ENCODE measurements at regions not wholly inside any gene's neighbourhood (a gene's known extent, or its start where the extent isn't known, plus 50 kb on each side); places are given as distances from the start of the nearest gene placed in this dataset.

- ChIA-PET CTCF (no interaction called here), POLR2A (ENCODE audit: unreplicated experiment) (no interaction called here)
- Histone ChIP-seq H3K9ac (ENCODE audit: low read length) (no peak overlapping the region), H3K9me3 (ENCODE audit: low read length) (no peaks in the 10 kb centered on the region), H3F3A (ENCODE audit: low read length, unreplicated experiment) (no peaks in the 10 kb centered on the region), H3K27me3 (ENCODE audit: low read length) (no peaks in the 10 kb centered on the region), H3K4me1 (ENCODE audit: insufficient read depth, low read length) (no peaks in the 10 kb centered on the region; the same call in 1 of the 2 replicates), H3K27ac (ENCODE audit: low read length) (no peak overlapping the region), H3K4me2 (ENCODE audit: low read length) (no peak overlapping the region), H3K36me3 (ENCODE audit: low read depth, low read length) (no peaks in the 10 kb centered on the region), H3K4me3 (ENCODE audit: low read length) (no peak overlapping the region), H4K20me1 (ENCODE audit: low read length) (0 out of 2 replicates have a peak, but pooled peaks cover 13% of the 10 kb centered on the region), H3K79me2 (ENCODE audit: low read length) (peaks cover 49% of the 10 kb centered on the region), H2AFZ (ENCODE audit: low read length) (no peak overlapping the region), H3K9me2 (replicated peaks; ENCODE audit: low read length) (no peaks in the 10 kb centered on the region)
- no peak for TF ChIP-seq EZH2phosphoT487 (IDR thresholded peaks at IDR 0.05; ENCODE audit: borderline replicate concordance, low read length)
- no peak for TF ChIP-seq EZH2 (IDR thresholded peaks at IDR 0.05; ENCODE audit: low read length, unreplicated experiment)
- no peak for TF ChIP-seq CTCF (conservative IDR thresholded peaks at IDR 0.05; ENCODE audit: low read depth, low read length)
- no TSS peak for BruUV-seq (replicated peaks)
- intact Hi-C loops (cut with micrococcal nuclease), result no loop called here
- ATAC-seq (no peak), DNase-seq (no peak)
Observed at GRCh38 chr12:124503305-124503704, 64.1 kb downstream of the NCOR2 start.

- CTCF ChIA-PET, result no interaction called here
- H3K36me3 ChIP-seq (ENCODE audit: low read depth, low read length), result no peaks in the 10 kb centered on the region
- POLR2A ChIA-PET (ENCODE audit: unreplicated experiment), result no interaction called here
- H2AFZ ChIP-seq (ENCODE audit: low read length), result no peak overlapping the region
- intact Hi-C loops (cut with micrococcal nuclease), result no loop called here
- H3K4me3 ChIP-seq (ENCODE audit: low read length), result no peak overlapping the region
- no peak for ATAC-seq
- H3K9me2 ChIP-seq (replicated peaks; ENCODE audit: low read length), result no peaks in the 10 kb centered on the region
- no peak overlapping the region for H3K4me2 ChIP-seq (ENCODE audit: low read length)
- TF ChIP-seq CTCF (conservative IDR thresholded peaks at IDR 0.05; ENCODE audit: low read depth, low read length), result no peak
- TF ChIP-seq EZH2 (IDR thresholded peaks at IDR 0.05; ENCODE audit: low read length, unreplicated experiment), result no peak
- TF ChIP-seq EZH2phosphoT487 (IDR thresholded peaks at IDR 0.05; ENCODE audit: borderline replicate concordance, low read length), result no peak
- peaks cover 49% of the 10 kb centered on the region for H3K79me2 ChIP-seq (ENCODE audit: low read length)
- H3K4me1 ChIP-seq (ENCODE audit: insufficient read depth, low read length), result no peaks in the 10 kb centered on the region; the same call in 1 of the 2 replicates
- H3F3A ChIP-seq (ENCODE audit: low read length, unreplicated experiment), result no peaks in the 10 kb centered on the region
- no peaks in the 10 kb centered on the region for H3K9me3 ChIP-seq (ENCODE audit: low read length)
- no TSS peak for BruUV-seq (replicated peaks)
- no peaks in the 10 kb centered on the region for H3K27me3 ChIP-seq (ENCODE audit: low read length)
- no peak overlapping the region for H3K27ac ChIP-seq (ENCODE audit: low read length)
- H4K20me1 ChIP-seq (ENCODE audit: low read length), result peaks cover 13% of the 10 kb centered on the region; the same call in 1 of the 2 replicates
- H3K9ac ChIP-seq (ENCODE audit: low read length), result no peak overlapping the region
- DNase-seq, result no peak
Observed at GRCh38 chr12:124502379-124502778, 65.0 kb downstream of the NCOR2 start.

GRCh38 chr12:124501827-124502226 is 65.6 kb downstream of the NCOR2 start:
- POLR2A ChIA-PET (ENCODE audit: unreplicated experiment), result no interaction called here
- H3K9me3 ChIP-seq (ENCODE audit: low read length), result no peaks in the 10 kb centered on the region
- CTCF ChIA-PET, result no interaction called here
- H3K4me2 ChIP-seq (ENCODE audit: low read length), result no peak overlapping the region
- H3K27me3 ChIP-seq (ENCODE audit: low read length), result no peaks in the 10 kb centered on the region
- H3K79me2 ChIP-seq (ENCODE audit: low read length), result peaks cover 49% of the 10 kb centered on the region
- no peaks in the 10 kb centered on the region; the same call in 1 of the 2 replicates for H3K4me1 ChIP-seq (ENCODE audit: insufficient read depth, low read length)
- H2AFZ ChIP-seq (ENCODE audit: low read length), result no peak overlapping the region
- no peak overlapping the region for H3K27ac ChIP-seq (ENCODE audit: low read length)
- H3K4me3 ChIP-seq (ENCODE audit: low read length), result no peak overlapping the region
- no TSS peak for BruUV-seq (replicated peaks)
- TF ChIP-seq CTCF (conservative IDR thresholded peaks at IDR 0.05; ENCODE audit: low read depth, low read length), result no peak
- DNase-seq, result no peak
- H3K9ac ChIP-seq (ENCODE audit: low read length), result no peak overlapping the region
- H4K20me1 ChIP-seq (ENCODE audit: low read length), result peaks cover 18% of the 10 kb centered on the region; the same call in 1 of the 2 replicates
- H3F3A ChIP-seq (ENCODE audit: low read length, unreplicated experiment), result no peaks in the 10 kb centered on the region
- no peaks in the 10 kb centered on the region for H3K9me2 ChIP-seq (replicated peaks; ENCODE audit: low read length)
- ATAC-seq, result no peak
- intact Hi-C loops (cut with micrococcal nuclease), result no loop called here
- no peaks in the 10 kb centered on the region for H3K36me3 ChIP-seq (ENCODE audit: low read depth, low read length)

Measured in PC-3 (cell line).